Prostate gland (tissue), 2 donors: ENCODE measurements at regions not wholly inside any gene's neighbourhood (a gene's known extent, or its start where the extent isn't known, plus 50 kb on each side); places are given as distances from the start of the nearest gene placed in this dataset.

Source experiments
- DNase-seq: peaks from one replicate; pipeline ENCODE4 v3.0.0-alpha.2; 2019; ENCODE audit warnings: low spot score
- H3K27ac ChIP-seq, 2 donors: fragments of 200-600 bp; sonication (generic); 2 replicates each; pipeline ENCODE4 v1.5.1; 2017 to 2019
- H3K27me3 ChIP-seq: fragments of 200-600 bp; sonication (generic); replicated peaks from 2 replicates; pipeline ENCODE4 v1.5.1; 2019; ENCODE audit not compliant: insufficient read depth
- H3K36me3 ChIP-seq, 2 donors: fragments of 200-600 bp; sonication (generic); 1 replicate in 1 of 2; 2 replicates in 1 of 2; pipeline versions ENCODE4 v1.5.1 to v1.8.1; 2017 to 2019
- H3K4me1 ChIP-seq: fragments of 200-600 bp; sonication (generic); replicated peaks from 2 replicates; pipeline ENCODE4 v1.5.1; 2019
- H3K4me3 ChIP-seq, 2 donors: fragments of 200-600 bp; sonication (generic); 2 replicates each; pipeline ENCODE4 v1.5.1; 2017 to 2019
- H3K9me3 ChIP-seq: fragments of 200-600 bp; sonication (generic); 2 replicates; pipeline ENCODE4 v1.5.1; 2017
- CTCF ChIP-seq, 4 experiments: fragments of 200-600 bp in 2 of 4; fragments of 450-650 bp in 2 of 4; sonication (generic) in 2 of 4; IDR thresholded peaks; 1 replicate in 3 of 4; 2 replicates in 1 of 4; pipeline ENCODE4 v1.5.1; 2016 to 2019; ENCODE audit warnings: antibody characterized with exemption in 4 of 4, mild to moderate bottlenecking in 2 of 4, moderate library complexity in 2 of 4
- POLR2A ChIP-seq: fragments of 450-650 bp; IDR thresholded peaks from one replicate; pipeline ENCODE4 v1.6.1; 2016; ENCODE audit warnings: antibody characterized with exemption, mild to moderate bottlenecking
- POLR2AphosphoS5 ChIP-seq: sonication (generic); formaldehyde crosslinking; IDR thresholded peaks from one replicate; pipeline ENCODE4 v1.6.1; 2017; ENCODE audit warnings: antibody characterized with exemption
- WGBS: methylation state at CpG from one replicate; pipeline ENCODE4 v1.1.5; 2018; 5-methylcytosine and 5-hydroxymethylcytosine counted together
- intact Hi-C: fragments of 100-400 bp; cut with DNase I; formaldehyde crosslinking; loops from one replicate; pipeline ENCODE4 v1.14.2; 2022

DNA sequence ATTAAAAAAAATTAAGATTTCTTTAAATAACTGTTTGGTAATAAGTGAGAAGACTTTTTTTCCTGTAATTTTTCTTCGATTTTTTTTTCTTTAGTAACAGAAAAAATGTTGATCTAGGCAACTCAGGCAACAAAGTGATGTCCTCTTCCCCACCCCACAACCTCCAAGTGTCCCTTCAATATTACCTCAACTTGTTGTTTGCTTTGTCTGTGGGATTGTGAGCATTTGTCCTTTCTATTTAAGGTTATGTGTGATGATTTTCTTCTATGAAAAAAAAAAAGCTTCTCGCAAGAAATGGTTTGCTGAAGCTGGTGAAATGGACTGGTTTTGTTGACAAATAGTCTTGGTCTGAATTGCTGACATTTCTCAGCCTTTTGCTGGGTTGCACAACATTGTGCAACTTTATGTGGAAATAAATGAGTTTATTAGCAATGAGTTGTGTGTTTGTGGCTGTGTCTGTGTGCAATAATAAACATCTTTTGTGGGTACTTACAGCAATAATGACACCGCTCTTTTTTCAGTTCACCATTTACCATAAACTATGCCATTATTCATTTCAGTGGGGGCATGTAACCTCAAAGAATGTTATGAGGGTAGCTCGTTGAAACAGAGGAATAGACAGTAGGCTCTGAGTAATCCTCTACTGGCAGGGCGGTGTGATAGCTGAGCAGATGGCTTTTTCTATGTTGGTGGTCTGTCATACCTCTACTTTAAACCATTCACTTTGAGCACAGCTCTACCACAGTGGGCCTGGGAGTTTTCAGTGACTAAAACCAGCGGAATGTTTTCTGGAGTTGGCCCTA is 218.4 kb downstream of the HLX start:
- TF ChIP-seq CTCF (IDR thresholded peaks at IDR 0.05) = no peak
- TF ChIP-seq POLR2AphosphoS5 = no peak
- no peak for TF ChIP-seq POLR2A
- DNase-seq = no peak
- no peaks in the 10 kb centered on the region for H3K4me1 ChIP-seq
- no peak overlapping the region for H3K27ac ChIP-seq
- WGBS = 63% methylated on average over 6 of the region's 6 CpGs
- H3K9me3 ChIP-seq = no peaks in the 10 kb centered on the region
- no peaks in the 10 kb centered on the region for H3K27me3 ChIP-seq
- no peaks in the 10 kb centered on the region for H3K36me3 ChIP-seq
- no peak overlapping the region for H3K4me3 ChIP-seq
- intact Hi-C loops = no loop called here

GRCh38 chr1:221098471-221099405 is 219.5 kb downstream of the HLX start:
- TF ChIP-seq CTCF (IDR thresholded peaks at IDR 0.05) = no peak
- TF ChIP-seq POLR2AphosphoS5 = no peak
- TF ChIP-seq POLR2A = no peak
- intact Hi-C loops = no loop called here
- no peak for DNase-seq
- H3K27me3 ChIP-seq = no peaks in the 10 kb centered on the region
- H3K4me3 ChIP-seq = no peak overlapping the region
- no peaks in the 10 kb centered on the region for H3K9me3 ChIP-seq
- H3K27ac ChIP-seq = no peak overlapping the region
- 85% methylated on average over 10 of the region's 10 CpGs for WGBS
- H3K36me3 ChIP-seq = no peaks in the 10 kb centered on the region
- H3K4me1 ChIP-seq = no peaks in the 10 kb centered on the region

- Histone ChIP-seq H3K9me3 (no peaks in the 10 kb centered on the region), H3K27me3 (no peaks in the 10 kb centered on the region), H3K4me3 (no peak overlapping the region), H3K4me1 (no peaks in the 10 kb centered on the region), H3K36me3 (no peaks in the 10 kb centered on the region), H3K27ac (no peak overlapping the region)
- TF ChIP-seq POLR2AphosphoS5 (no peak), POLR2A (no peak), CTCF (IDR thresholded peaks at IDR 0.05) (no peak)
- no peak for DNase-seq
- intact Hi-C loops = no loop called here
- 81% methylated on average over 12 of the region's 12 CpGs for WGBS
These were observed 220.7 kb downstream of the HLX start for GRCh38 chr1:221099747-221100595.

DNA sequence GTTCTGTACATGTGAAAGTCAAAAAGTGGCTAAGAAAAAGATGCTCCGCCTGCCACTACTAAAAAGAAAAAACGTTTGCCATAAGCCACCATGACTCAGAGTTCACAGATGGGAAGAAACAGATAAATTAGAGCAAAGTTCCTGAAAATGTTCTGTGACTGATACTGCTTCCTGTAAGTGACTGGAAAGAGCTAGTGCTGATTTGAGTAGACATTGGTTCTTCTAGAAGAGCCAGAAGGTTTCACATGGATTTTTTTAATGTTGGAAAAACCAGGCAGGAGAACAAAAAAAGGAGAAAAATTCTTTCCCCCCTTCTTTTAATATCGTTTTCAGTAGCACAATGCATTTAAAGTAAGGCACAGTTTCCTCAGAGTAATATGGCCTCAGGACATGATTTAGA is 221.4 kb downstream of the HLX start:
- Histone ChIP-seq H3K9me3 (no peaks in the 10 kb centered on the region), H3K4me3 (no peak overlapping the region), H3K36me3 (no peaks in the 10 kb centered on the region), H3K4me1 (no peaks in the 10 kb centered on the region), H3K27ac (no peak overlapping the region), H3K27me3 (no peaks in the 10 kb centered on the region)
- TF ChIP-seq CTCF (IDR thresholded peaks at IDR 0.05) = no peak
- TF ChIP-seq POLR2AphosphoS5 = no peak
- no peak for TF ChIP-seq POLR2A
- intact Hi-C loops = no loop called here
- no peak for DNase-seq
- WGBS = 35% methylated on average over 3 of the region's 3 CpGs
